MM.1S (cell line): ENCODE measurements at regions not wholly inside any gene's neighbourhood (a gene's known extent, or its start where the extent isn't known, plus 50 kb on each side); places are given as distances from the start of the nearest gene placed in this dataset.

Experiments
- DNase-seq: peaks from one replicate; pipeline ENCODE4 v3.0.0-alpha.2; 2015
- H2AFZ ChIP-seq: fragments of 300-600 bp; sonication (generic); 2 replicates; pipeline ENCODE4 v1.6.0; 2016; ENCODE audit warnings: antibody characterized with exemption, low read length
- H3F3A ChIP-seq: fragments of 300-600 bp; sonication (generic); 2 replicates; pipeline ENCODE4 v1.6.1; 2016; ENCODE audit warnings: mild to moderate bottlenecking, antibody characterized with exemption, low read length, moderate library complexity, mixed read lengths; ENCODE audit not compliant: insufficient read depth
- H3K27ac ChIP-seq: fragments of 300-600 bp; sonication (generic); 2 replicates; pipeline ENCODE4 v1.5.1; 2016; ENCODE audit warnings: mild to moderate bottlenecking, low read length
- H3K27me3 ChIP-seq: fragments of 300-600 bp; sonication (generic); replicated peaks from 2 replicates; pipeline ENCODE4 v1.6.0; 2016; ENCODE audit warnings: low read length; ENCODE audit not compliant: insufficient read depth
- H3K36me3 ChIP-seq: fragments of 300-600 bp; sonication (generic); replicated peaks from 2 replicates; pipeline ENCODE4 v1.6.1; 2016; ENCODE audit warnings: mild to moderate bottlenecking, low read length, mixed read lengths; ENCODE audit not compliant: insufficient read depth
- H3K4me1 ChIP-seq: fragments of 300-600 bp; sonication (generic); 2 replicates; pipeline ENCODE4 v1.6.1; 2016; ENCODE audit warnings: low read length, mixed read lengths
- H3K4me2 ChIP-seq: fragments of 300-600 bp; sonication (generic); 2 replicates; pipeline ENCODE4 v1.6.0; 2016; ENCODE audit warnings: low read depth, low read length
- H3K4me3 ChIP-seq: fragments of 300-600 bp; sonication (generic); 2 replicates; pipeline ENCODE4 v1.5.1; 2016; ENCODE audit warnings: low read length, mixed read lengths
- H3K79me2 ChIP-seq: fragments of 300-600 bp; sonication (generic); 2 replicates; pipeline ENCODE4 v1.6.1; 2016; ENCODE audit warnings: mixed run types, low read length, mixed read lengths
- H3K9ac ChIP-seq: fragments of 300-600 bp; sonication (generic); 2 replicates; pipeline ENCODE4 v1.6.1; 2016; ENCODE audit warnings: low read length, mixed read lengths
- H3K9me2 ChIP-seq: fragments of 300-600 bp; sonication (generic); replicated peaks from 2 replicates; pipeline ENCODE4 v1.6.1; 2016; ENCODE audit warnings: mild to moderate bottlenecking, low read length, mixed read lengths; ENCODE audit not compliant: insufficient read depth
- H3K9me3 ChIP-seq: fragments of 300-600 bp; sonication (generic); replicated peaks from 2 replicates; pipeline ENCODE4 v1.6.1; 2016; ENCODE audit warnings: mild to moderate bottlenecking, low read length, mixed read lengths; ENCODE audit not compliant: insufficient read depth
- H4K20me1 ChIP-seq: fragments of 300-600 bp; sonication (generic); 2 replicates; pipeline ENCODE4 v1.6.1; 2016; ENCODE audit warnings: mild to moderate bottlenecking, low read length, moderate library complexity, mixed read lengths; ENCODE audit not compliant: insufficient read depth
- CTCF ChIP-seq: fragments of 300-600 bp; sonication (generic); IDR thresholded peaks from 2 replicates; pipeline ENCODE4 v1.5.1; 2016; ENCODE audit warnings: antibody characterized with exemption, low read length, mixed read lengths
- EZH2 ChIP-seq: fragments of 300-600 bp; sonication (generic); optimal IDR thresholded peaks from 2 replicates; pipeline ENCODE3; 2017; ENCODE audit warnings: low read depth, mild to moderate bottlenecking, antibody characterized with exemption, low read length, mixed read lengths
- EZH2phosphoT487 ChIP-seq: fragments of 300-600 bp; sonication (generic); IDR thresholded peaks from 2 replicates; pipeline ENCODE4 v1.6.1; 2018; ENCODE audit warnings: antibody characterized with exemption, low read length

GRCh38 chr14:71610149-71610548 is 322.1 kb upstream of the RGS6 start:
- no peaks in the 10 kb centered on the region for H3K36me3 ChIP-seq
- H3K4me1 ChIP-seq = no peaks in the 10 kb centered on the region
- DNase-seq = no peak
- no peaks in the 10 kb centered on the region for H3K27me3 ChIP-seq
- H3K4me2 ChIP-seq = no peak overlapping the region
- TF ChIP-seq EZH2 (no peak), CTCF (no peak), EZH2phosphoT487 (no peak)
- H4K20me1 ChIP-seq = no peaks in the 10 kb centered on the region
- no peak overlapping the region for H3K27ac ChIP-seq
- no peak overlapping the region for H3K9ac ChIP-seq
- H3K79me2 ChIP-seq = no peaks in the 10 kb centered on the region
- H3K4me3 ChIP-seq = no peak overlapping the region
- H2AFZ ChIP-seq = no peak overlapping the region
- H3K9me3 ChIP-seq = no peaks in the 10 kb centered on the region
- no peaks in the 10 kb centered on the region for H3F3A ChIP-seq
- no peaks in the 10 kb centered on the region for H3K9me2 ChIP-seq

GRCh38 chr14:71610797-71611196 is 321.4 kb upstream of the RGS6 start:
- Histone ChIP-seq H3K4me1 (no peaks in the 10 kb centered on the region), H3K9ac (no peak overlapping the region), H3K27me3 (no peaks in the 10 kb centered on the region), H3K9me3 (no peaks in the 10 kb centered on the region), H2AFZ (no peak overlapping the region), H3K4me3 (no peak overlapping the region), H3K4me2 (no peak overlapping the region), H4K20me1 (no peaks in the 10 kb centered on the region), H3K79me2 (no peaks in the 10 kb centered on the region), H3K9me2 (no peaks in the 10 kb centered on the region), H3K36me3 (no peaks in the 10 kb centered on the region), H3K27ac (no peak overlapping the region), H3F3A (no peaks in the 10 kb centered on the region)
- no peak for TF ChIP-seq EZH2
- no peak for TF ChIP-seq EZH2phosphoT487
- TF ChIP-seq CTCF = no peak
- no peak for DNase-seq

GRCh38 chr14:71613168-71613567 is 319.1 kb upstream of the RGS6 start:
- Histone ChIP-seq H3K79me2 (no peaks in the 10 kb centered on the region), H3K4me3 (no peak overlapping the region), H2AFZ (no peak overlapping the region), H3K36me3 (no peaks in the 10 kb centered on the region), H3K27me3 (no peaks in the 10 kb centered on the region), H3K4me2 (no peak overlapping the region), H3K9ac (no peak overlapping the region), H3K9me2 (no peaks in the 10 kb centered on the region), H3K4me1 (no peaks in the 10 kb centered on the region), H3F3A (no peaks in the 10 kb centered on the region), H3K9me3 (no peaks in the 10 kb centered on the region), H3K27ac (no peak overlapping the region), H4K20me1 (no peaks in the 10 kb centered on the region)
- TF ChIP-seq EZH2phosphoT487 (no peak), CTCF (no peak), EZH2 (no peak)
- DNase-seq = no peak
